Heart left ventricle (tissue), 16 donors: ENCODE measurements at regions not wholly inside any gene's neighbourhood (a gene's known extent, or its start where the extent isn't known, plus 50 kb on each side); places are given as distances from the start of the nearest gene placed in this dataset.

Experiments
- ATAC-seq, 4 donors: fragments of 200-7000 bp; cut with Tn5 transposase; one replicate each; pipeline ENCODE4 v1.9.1; 2020 to 2022; ENCODE audit warnings: moderate library complexity in 4 of 4, mild to moderate bottlenecking in 3 of 4, moderate number of reproducible peaks in 1 of 4
- DNase-seq, 5 donors: peaks; one replicate each; pipeline ENCODE4 v3.0.0-alpha.2; 2020
- H3K27ac ChIP-seq, 12 donors: fragments of 200-600 bp; sonication (generic) in 4 of 12; one replicate each; pipeline versions ENCODE4 v1.5.0 to v1.8.0; 2016 to 2022; ENCODE audit warnings: mild to moderate bottlenecking in 2 of 12
- H3K27me3 ChIP-seq, 9 donors: fragments of 200-600 bp; sonication (generic) in 2 of 9; one replicate each; pipeline versions ENCODE4 v1.5.1 to v1.8.0; 2016 to 2022; ENCODE audit warnings: mild to moderate bottlenecking in 3 of 9
- H3K36me3 ChIP-seq, 9 donors: fragments of 200-600 bp; sonication (generic) in 2 of 9; one replicate each; pipeline versions ENCODE4 v1.5.0 to v1.8.0; 2018 to 2022; ENCODE audit warnings: mild to moderate bottlenecking in 2 of 9
- H3K4me1 ChIP-seq, 12 donors: fragments of 200-600 bp; sonication (generic) in 4 of 12; one replicate each; pipeline versions ENCODE4 v1.5.0 to v1.8.0; 2016 to 2022; ENCODE audit warnings: mild to moderate bottlenecking in 3 of 12
- H3K4me3 ChIP-seq, 12 donors: fragments of 200-600 bp; sonication (generic) in 4 of 12; one replicate each; pipeline versions ENCODE4 v1.5.0 to v1.8.0; 2017 to 2022; ENCODE audit warnings: mild to moderate bottlenecking in 9 of 12, moderate library complexity in 4 of 12
- H3K9me3 ChIP-seq, 12 donors: fragments of 200-600 bp; sonication (generic) in 4 of 12; one replicate each; pipeline versions ENCODE4 v1.5.0 to v1.8.0; 2016 to 2022; ENCODE audit warnings: mild to moderate bottlenecking in 1 of 12
- POLR2A ChIP-seq, 2 donors: fragments of 450-650 bp; IDR thresholded peaks; one replicate each; pipeline ENCODE4 v1.6.1; 2017; ENCODE audit warnings: antibody characterized with exemption in 2 of 2, mild to moderate bottlenecking in 2 of 2, moderate library complexity in 2 of 2
- WGBS, 4 donors: extraction: QIAGEN DNeasy Blood & Tissue Kit in 2 of 4; methylation state at CpG; one replicate each; pipeline versions ENCODE4 v1.1.5 to v1.1.7; 2013 to 2018; 5-methylcytosine and 5-hydroxymethylcytosine counted together
- intact Hi-C, 10 donors: fragments of 100-400 bp; cut with DNase I; formaldehyde crosslinking; loops; one replicate each; pipeline versions ENCODE4 v1.11.1 to v1.14.2; 2022
- TF ChIP-seq, protein P1 (sequence below), 12 donors: fragments of 200-600 bp; sonication (generic) in 4 of 12; IDR thresholded peaks; one replicate each; pipeline versions ENCODE4 v1.5.0 to v1.8.0; 2018 to 2022; ENCODE audit warnings: antibody characterized with exemption in 12 of 12, mild to moderate bottlenecking in 5 of 12
- donor health status: ischemic (EF 13 %, LVEDD 7.1; RV severe dilation, severe dysfunction).
- donor health status: healthy with polysubstance abuse.
- donor health status: DM: no; HTN: yes; CAD: no.
- donor health status: DM: no; HTN: no; CAD: no.
- donor health status: ischemic (EF 25% LVEDD 6.9; RV normal size, moderate dysfunction).
- donor health status: ischemic (EF 25% LVEDD 5.7; RV mildly dilated, moderate dysfunction).
- donor health status: healthy.
- donor health status: DM: yes; HTN: yes; CAD: no.
- donor health status: ischemic (EF 35%, LVEDD 5.7; RV mildly dilated, moderate dysfunction).
- donor health status: nonischemic (EF 11% LVEDD 7.7; RV severe dilation, severe dysfunction).
- donor health status: DM: yes; HTN: yes; CAD: no.
- donor health status: PGD.
- donor health status: ischemic (EF 29% LVEDD 5.4; RV normal size, mild dysfunction).
- donor health status: nonischemic (EF 23%, LVEDD 6.1; RV moderate dilation, normal function).

- intact Hi-C loops = no loop called here
- ATAC-seq = no peak
- Histone ChIP-seq H3K4me1 (no peaks in the 10 kb centered on the region), H3K36me3 (no peaks in the 10 kb centered on the region), H3K4me3 (no peak overlapping the region), H3K27me3 (no peaks in the 10 kb centered on the region), H3K9me3 (no peaks in the 10 kb centered on the region), H3K27ac (no peak overlapping the region)
- DNase-seq = no peak
- WGBS, 4 donors = 87 to 92% (median 90%) methylated on average over 3 of the region's 3 CpGs
- no peak for TF ChIP-seq POLR2A (IDR thresholded peaks at IDR 0.05)
- TF ChIP-seq, protein P1, sequence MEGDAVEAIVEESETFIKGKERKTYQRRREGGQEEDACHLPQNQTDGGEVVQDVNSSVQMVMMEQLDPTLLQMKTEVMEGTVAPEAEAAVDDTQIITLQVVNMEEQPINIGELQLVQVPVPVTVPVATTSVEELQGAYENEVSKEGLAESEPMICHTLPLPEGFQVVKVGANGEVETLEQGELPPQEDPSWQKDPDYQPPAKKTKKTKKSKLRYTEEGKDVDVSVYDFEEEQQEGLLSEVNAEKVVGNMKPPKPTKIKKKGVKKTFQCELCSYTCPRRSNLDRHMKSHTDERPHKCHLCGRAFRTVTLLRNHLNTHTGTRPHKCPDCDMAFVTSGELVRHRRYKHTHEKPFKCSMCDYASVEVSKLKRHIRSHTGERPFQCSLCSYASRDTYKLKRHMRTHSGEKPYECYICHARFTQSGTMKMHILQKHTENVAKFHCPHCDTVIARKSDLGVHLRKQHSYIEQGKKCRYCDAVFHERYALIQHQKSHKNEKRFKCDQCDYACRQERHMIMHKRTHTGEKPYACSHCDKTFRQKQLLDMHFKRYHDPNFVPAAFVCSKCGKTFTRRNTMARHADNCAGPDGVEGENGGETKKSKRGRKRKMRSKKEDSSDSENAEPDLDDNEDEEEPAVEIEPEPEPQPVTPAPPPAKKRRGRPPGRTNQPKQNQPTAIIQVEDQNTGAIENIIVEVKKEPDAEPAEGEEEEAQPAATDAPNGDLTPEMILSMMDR (IDR thresholded peaks at IDR 0.05) = no peak
These were observed 498.6 kb upstream of the TLE4 start for GRCh38 chr9:79073201-79073600.

DNA sequence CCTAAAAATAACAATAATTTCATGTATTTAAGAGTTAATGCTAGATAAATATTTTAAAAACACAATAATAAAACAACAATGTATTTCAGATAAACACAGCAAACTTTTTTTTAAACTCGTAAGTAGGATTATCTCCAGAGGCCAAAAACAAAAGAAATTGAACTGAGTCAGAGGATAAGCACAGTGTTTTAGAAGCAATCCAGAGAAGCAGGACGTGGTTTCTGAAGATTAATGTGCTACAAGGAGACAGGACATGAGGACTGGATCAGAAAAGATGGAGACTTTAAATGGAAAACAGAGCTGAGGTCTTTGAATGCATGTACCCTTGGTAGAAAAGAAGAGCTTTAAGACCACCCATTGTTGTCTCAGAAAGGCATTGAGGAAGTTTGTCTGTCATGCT, 491.2 kb upstream of the TLE4 start:
- intact Hi-C loops = no loop called here
- DNase-seq (no peak), ATAC-seq (no peak)
- TF ChIP-seq, protein P1 (IDR thresholded peaks at IDR 0.05) = no peak
- no peak for TF ChIP-seq POLR2A (IDR thresholded peaks at IDR 0.05)
- H3K27ac ChIP-seq = no peak overlapping the region
- H3K27me3 ChIP-seq = no peaks in the 10 kb centered on the region
- H3K36me3 ChIP-seq = no peaks in the 10 kb centered on the region
- peaks cover 0 to 9% (median 2%) of the 10 kb centered on the region in 12 donors for H3K9me3 ChIP-seq
- H3K4me1 ChIP-seq = no peaks in the 10 kb centered on the region
- WGBS, 4 donors = 25 to 37% (median 31%) methylated on average over 2 of the region's 2 CpGs
- H3K4me3 ChIP-seq = no peak overlapping the region

DNA sequence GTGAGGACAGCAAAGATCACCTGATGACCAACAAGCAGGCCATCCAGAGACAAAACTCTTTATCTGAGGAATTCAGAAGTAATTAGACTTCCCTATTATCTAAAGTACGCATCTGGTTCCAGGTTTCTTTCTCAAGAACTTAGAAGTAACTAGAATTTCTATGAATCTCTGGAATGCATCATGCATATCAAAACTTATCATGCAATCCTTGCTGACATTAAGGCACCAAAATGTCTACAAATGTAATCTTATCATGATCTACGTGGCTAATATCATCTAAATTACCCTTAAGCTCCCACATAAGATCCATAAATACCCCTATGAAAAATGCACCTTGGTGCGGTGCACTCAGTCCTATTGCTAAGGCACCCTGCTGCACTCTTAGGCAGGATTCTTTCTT, 488.1 kb upstream of the TLE4 start:
- WGBS, 4 donors = 66 to 80% (median 76%) methylated on average over 3 of the region's 3 CpGs
- Histone ChIP-seq H3K27me3 (no peaks in the 10 kb centered on the region), H3K36me3 (no peaks in the 10 kb centered on the region), H3K9me3 (peaks cover 0 to 9% (median 2%) of the 10 kb centered on the region in 12 donors), H3K4me3 (no peak overlapping the region), H3K4me1 (no peaks in the 10 kb centered on the region), H3K27ac (no peak overlapping the region)
- intact Hi-C loops = no loop called here
- no peak for DNase-seq
- TF ChIP-seq, protein P1 (IDR thresholded peaks at IDR 0.05) = no peak
- TF ChIP-seq POLR2A (IDR thresholded peaks at IDR 0.05) = no peak
- ATAC-seq = no peak

DNA sequence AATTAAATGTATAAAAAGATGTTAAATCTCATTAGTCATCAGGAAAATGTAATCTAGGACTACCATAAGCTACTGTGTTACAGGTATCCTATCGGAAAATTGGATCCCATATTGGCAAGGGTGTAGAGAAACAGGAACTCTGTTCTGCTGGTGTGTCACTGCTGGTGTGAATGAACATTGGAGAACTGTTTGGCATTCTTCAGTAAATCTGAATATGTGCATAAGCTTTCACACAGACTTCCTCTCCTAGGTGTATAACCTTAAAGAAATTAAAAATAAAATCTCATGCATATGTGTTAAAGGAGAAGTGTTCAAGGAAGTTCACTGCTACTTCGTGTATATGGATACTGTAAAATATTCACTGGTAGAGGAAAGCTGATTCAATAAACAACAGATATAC, 484.6 kb upstream of the TLE4 start:
- Histone ChIP-seq H3K4me1 (no peaks in the 10 kb centered on the region), H3K36me3 (no peaks in the 10 kb centered on the region), H3K27ac (no peak overlapping the region), H3K9me3 (peaks cover 0 to 15% (median 5%) of the 10 kb centered on the region in 12 donors), H3K4me3 (no peak overlapping the region), H3K27me3 (no peaks in the 10 kb centered on the region)
- TF ChIP-seq, protein P1 (IDR thresholded peaks at IDR 0.05) = no peak
- no peak for TF ChIP-seq POLR2A (IDR thresholded peaks at IDR 0.05)
- intact Hi-C loops = no loop called here
- ATAC-seq (no peak), DNase-seq (no peak)
- whole genome bisulfite sequencing, 4 donors = 77 to 83% (median 79%) methylated on average over 2 of the region's 2 CpGs
